Stimulated activated naive CD8-positive, alpha-beta T cell treated with anti-CD3 and anti-CD28 coated beads, Interleukin-15, Interleukin-2, amounts not matched to agents 100 ng/mL and 50 ng/mL, for 24 hours (primary cell): ENCODE measurements at regions not wholly inside any gene's neighbourhood (a gene's known extent, or its start where the extent isn't known, plus 50 kb on each side); places are given as distances from the start of the nearest gene placed in this dataset.
"Not testable (repeated sequence)": the region's sequence is repeated elsewhere in the genome, so short reads cannot be mapped to it uniquely, and the experiment has no call there.

Source experiments
- H3K27ac Mint-ChIP-seq: one replicate; pipeline ENCODE4 v1.8.0; 2021; ENCODE audit warnings: mild to moderate bottlenecking, mixed read lengths
- H3K27me3 Mint-ChIP-seq: one replicate; pipeline ENCODE4 v1.8.0; 2021; ENCODE audit warnings: mixed read lengths
- H3K36me3 Mint-ChIP-seq: one replicate; pipeline ENCODE4 v1.8.0; 2021; ENCODE audit warnings: low read depth, mixed read lengths
- H3K4me1 Mint-ChIP-seq: one replicate; pipeline ENCODE4 v1.8.0; 2021; ENCODE audit warnings: low read depth, mixed read lengths
- H3K4me3 Mint-ChIP-seq: one replicate; pipeline ENCODE4 v1.8.0; 2021; ENCODE audit warnings: mild to moderate bottlenecking, mixed read lengths
- H3K9me3 Mint-ChIP-seq: one replicate; pipeline ENCODE4 v1.8.0; 2021; ENCODE audit warnings: mixed read lengths

- H3K4me1 Mint-ChIP-seq, result peaks cover 10% of the 10 kb centered on the region
- peaks cover 4% of the 10 kb centered on the region for H3K36me3 Mint-ChIP-seq
- no peaks in the 10 kb centered on the region for H3K27me3 Mint-ChIP-seq
- H3K27ac Mint-ChIP-seq, result no peak overlapping the region
- H3K9me3 Mint-ChIP-seq, result peaks cover 23% of the 10 kb centered on the region
- no peak overlapping the region for H3K4me3 Mint-ChIP-seq
Measured at GRCh38 chr9:96100385-96101300, 201.3 kb downstream of the HSD17B3 start.

GRCh38 chr9:96090630-96091029 lies 211.3 kb downstream of the HSD17B3 start:
- H3K4me1 Mint-ChIP-seq, result not testable (repeated sequence)
- H3K27me3 Mint-ChIP-seq, result peaks cover 13% of the 10 kb centered on the region

GRCh38 chr9:96089452-96090085 lies 212.4 kb downstream of the HSD17B3 start:
- no peaks in the 10 kb centered on the region for H3K4me1 Mint-ChIP-seq
- no peaks in the 10 kb centered on the region for H3K36me3 Mint-ChIP-seq
- peaks cover 13% of the 10 kb centered on the region for H3K27me3 Mint-ChIP-seq
- no peaks in the 10 kb centered on the region for H3K9me3 Mint-ChIP-seq
- no peak overlapping the region for H3K27ac Mint-ChIP-seq
- H3K4me3 Mint-ChIP-seq, result no peak overlapping the region

More at GRCh38 chr9:96090630-96091029, 211.3 kb downstream of the HSD17B3 start:
- not testable (repeated sequence) for H3K36me3 Mint-ChIP-seq, H3K27ac Mint-ChIP-seq, H3K4me3 Mint-ChIP-seq, H3K9me3 Mint-ChIP-seq

- Mint-ChIP-seq H3K4me3 (no peak overlapping the region), H3K9me3 (no peaks in the 10 kb centered on the region), H3K4me1 (no peaks in the 10 kb centered on the region), H3K27ac (no peak overlapping the region), H3K36me3 (no peaks in the 10 kb centered on the region), H3K27me3 (peaks cover 13% of the 10 kb centered on the region)
Measured at GRCh38 chr9:96088510-96088909, 213.0 kb downstream of the ERCC6L2 start.

- no peaks in the 10 kb centered on the region for H3K36me3 Mint-ChIP-seq
- no peak overlapping the region for H3K4me3 Mint-ChIP-seq
- no peaks in the 10 kb centered on the region for H3K4me1 Mint-ChIP-seq
- no peak overlapping the region for H3K27ac Mint-ChIP-seq
- no peaks in the 10 kb centered on the region for H3K9me3 Mint-ChIP-seq
- peaks cover 13% of the 10 kb centered on the region for H3K27me3 Mint-ChIP-seq
Measured at GRCh38 chr9:96087669-96088299, 212.3 kb downstream of the ERCC6L2 start.

- peaks cover 13% of the 10 kb centered on the region for H3K27me3 Mint-ChIP-seq
- H3K9me3 Mint-ChIP-seq, result no peaks in the 10 kb centered on the region
- H3K27ac Mint-ChIP-seq, result no peak overlapping the region
- H3K36me3 Mint-ChIP-seq, result no peaks in the 10 kb centered on the region
- H3K4me3 Mint-ChIP-seq, result no peak overlapping the region
- H3K4me1 Mint-ChIP-seq, result no peaks in the 10 kb centered on the region
Measured at GRCh38 chr9:96086936-96087571, 211.6 kb downstream of the ERCC6L2 start.

- peaks cover 11% of the 10 kb centered on the region for H3K27me3 Mint-ChIP-seq
- H3K27ac Mint-ChIP-seq, result no peak overlapping the region
- no peaks in the 10 kb centered on the region for H3K4me1 Mint-ChIP-seq
- H3K36me3 Mint-ChIP-seq, result no peaks in the 10 kb centered on the region
- H3K9me3 Mint-ChIP-seq, result no peaks in the 10 kb centered on the region
- H3K4me3 Mint-ChIP-seq, result no peak overlapping the region
Measured at GRCh38 chr9:96085491-96086143, 210.1 kb downstream of the ERCC6L2 start.

- peaks cover 9% of the 10 kb centered on the region for H3K27me3 Mint-ChIP-seq
- no peaks in the 10 kb centered on the region for H3K9me3 Mint-ChIP-seq
- no peaks in the 10 kb centered on the region for H3K36me3 Mint-ChIP-seq
- H3K27ac Mint-ChIP-seq, result no peak overlapping the region
- no peak overlapping the region for H3K4me3 Mint-ChIP-seq
- H3K4me1 Mint-ChIP-seq, result no peaks in the 10 kb centered on the region
Measured at GRCh38 chr9:96084331-96084734, 208.8 kb downstream of the ERCC6L2 start.

GRCh38 chr9:96082516-96083232 lies 207.2 kb downstream of the ERCC6L2 start:
- no peaks in the 10 kb centered on the region for H3K36me3 Mint-ChIP-seq
- no peaks in the 10 kb centered on the region for H3K9me3 Mint-ChIP-seq
- no peak overlapping the region for H3K27ac Mint-ChIP-seq

GRCh38 chr9:96080364-96080763 lies 204.9 kb downstream of the ERCC6L2 start:
- Mint-ChIP-seq H3K27me3 (no peaks in the 10 kb centered on the region), H3K9me3 (no peaks in the 10 kb centered on the region), H3K36me3 (no peaks in the 10 kb centered on the region), H3K4me1 (no peaks in the 10 kb centered on the region), H3K4me3 (no peak overlapping the region), H3K27ac (no peak overlapping the region)

More at GRCh38 chr9:96082516-96083232, 207.2 kb downstream of the ERCC6L2 start:
- Mint-ChIP-seq H3K4me3 (no peak overlapping the region), H3K27me3 (peaks cover 2% of the 10 kb centered on the region), H3K4me1 (no peaks in the 10 kb centered on the region)

GRCh38 chr9:96079779-96080178 lies 204.3 kb downstream of the ERCC6L2 start:
- Mint-ChIP-seq H3K36me3 (no peaks in the 10 kb centered on the region), H3K9me3 (no peaks in the 10 kb centered on the region), H3K4me3 (no peak overlapping the region), H3K27ac (no peak overlapping the region), H3K27me3 (no peaks in the 10 kb centered on the region), H3K4me1 (no peaks in the 10 kb centered on the region)

- no peak overlapping the region for H3K4me3 Mint-ChIP-seq
- no peaks in the 10 kb centered on the region for H3K4me1 Mint-ChIP-seq
- H3K27me3 Mint-ChIP-seq, result no peaks in the 10 kb centered on the region
- H3K36me3 Mint-ChIP-seq, result no peaks in the 10 kb centered on the region
- no peaks in the 10 kb centered on the region for H3K9me3 Mint-ChIP-seq
- no peak overlapping the region for H3K27ac Mint-ChIP-seq
Measured at GRCh38 chr9:96078897-96079490, 203.5 kb downstream of the ERCC6L2 start.

- Mint-ChIP-seq H3K27me3 (no peaks in the 10 kb centered on the region), H3K4me3 (no peak overlapping the region), H3K9me3 (no peaks in the 10 kb centered on the region), H3K36me3 (no peaks in the 10 kb centered on the region), H3K4me1 (no peaks in the 10 kb centered on the region), H3K27ac (no peak overlapping the region)
Measured at GRCh38 chr9:96075757-96076156, 200.3 kb downstream of the ERCC6L2 start.

- no peak overlapping the region for H3K27ac Mint-ChIP-seq
- H3K4me3 Mint-ChIP-seq, result no peak overlapping the region
Measured at GRCh38 chr9:96075111-96075510, 199.6 kb downstream of the ERCC6L2 start.

More at GRCh38 chr9:96075111-96075510, 199.6 kb downstream of the ERCC6L2 start:
- Mint-ChIP-seq H3K36me3 (no peaks in the 10 kb centered on the region), H3K9me3 (no peaks in the 10 kb centered on the region), H3K4me1 (no peaks in the 10 kb centered on the region), H3K27me3 (no peaks in the 10 kb centered on the region)
